GM10248 (cell line): ENCODE measurements at regions not wholly inside any gene's neighbourhood (a gene's known extent, or its start where the extent isn't known, plus 50 kb on each side); places are given as distances from the start of the nearest gene placed in this dataset.

Experiments used
- CTCF ChIA-PET: fragments of 300-600 bp; sonication (Branson Sonifier 250); formaldehyde crosslinking; extraction: SDS; loops from one replicate; lab custom pipeline; 2021; ENCODE audit warnings: antibody characterized with exemption; lab: Yijun Ruan, JAX
- POLR2A ChIA-PET: fragments of 350-650 bp; sonication (Branson Sonifier 250); formaldehyde crosslinking; extraction: SDS; loops from one replicate; lab custom pipeline; 2020; ENCODE audit warnings: antibody characterized with exemption; lab: Yijun Ruan, JAX
- DNase-seq: peaks from one replicate; pipeline ENCODE4 v3.0.0; 2012; ENCODE audit errors: extremely low spot score
- TF ChIP-seq, protein P1 (sequence below): IDR thresholded peaks from 2 replicates; pipeline ENCODE4 v1.5.1; 2012; ENCODE audit warnings: mild to moderate bottlenecking, low read depth; ENCODE audit errors: extremely low read depth, missing control alignments, control extremely low read depth

DNA sequence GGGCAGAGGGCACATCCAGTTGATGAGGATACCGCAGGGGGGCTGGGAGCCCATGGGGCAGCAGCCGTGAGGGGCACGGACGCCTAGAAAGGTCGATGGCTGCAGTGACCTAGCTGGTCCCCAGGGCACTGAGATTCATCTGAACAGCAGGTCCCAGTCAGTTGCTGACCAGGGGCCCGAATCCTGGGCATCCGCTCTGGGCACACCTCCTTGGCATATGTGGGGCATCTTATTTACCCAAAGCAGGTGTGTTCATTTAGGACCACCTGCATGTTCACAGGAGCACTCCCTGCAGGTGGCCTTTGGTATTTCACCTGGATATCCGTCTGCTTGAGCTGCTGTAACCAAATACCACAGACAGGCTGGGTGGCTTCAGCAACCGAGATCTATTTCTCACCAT, 72.0 kb upstream of the ODC1 start:
- CTCF ChIA-PET = no interaction called here

DNA sequence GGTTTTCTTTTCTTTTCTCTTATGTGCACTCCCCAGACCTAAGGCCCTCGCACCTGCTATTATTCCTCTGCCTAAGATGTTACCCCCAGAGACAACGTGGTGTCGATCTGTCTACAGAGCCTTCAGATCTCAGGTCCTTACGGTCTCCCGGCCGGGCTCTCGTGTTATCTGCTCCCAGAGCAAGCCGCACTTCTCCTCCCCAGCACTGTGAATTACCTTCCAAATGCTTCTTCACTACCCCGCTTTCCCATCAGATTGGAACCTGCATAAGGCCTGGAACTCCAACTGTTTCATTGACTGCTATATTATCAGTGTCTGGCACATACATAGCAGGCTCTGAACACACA, 71.2 kb upstream of the ODC1 start:
- ChIA-PET POLR2A (no interaction called here), CTCF (no interaction called here)

More for the DNA sequence above, 72.0 kb upstream of the ODC1 start:
- POLR2A ChIA-PET = no interaction called here
- no peak for DNase-seq
- TF ChIP-seq, protein P1, sequence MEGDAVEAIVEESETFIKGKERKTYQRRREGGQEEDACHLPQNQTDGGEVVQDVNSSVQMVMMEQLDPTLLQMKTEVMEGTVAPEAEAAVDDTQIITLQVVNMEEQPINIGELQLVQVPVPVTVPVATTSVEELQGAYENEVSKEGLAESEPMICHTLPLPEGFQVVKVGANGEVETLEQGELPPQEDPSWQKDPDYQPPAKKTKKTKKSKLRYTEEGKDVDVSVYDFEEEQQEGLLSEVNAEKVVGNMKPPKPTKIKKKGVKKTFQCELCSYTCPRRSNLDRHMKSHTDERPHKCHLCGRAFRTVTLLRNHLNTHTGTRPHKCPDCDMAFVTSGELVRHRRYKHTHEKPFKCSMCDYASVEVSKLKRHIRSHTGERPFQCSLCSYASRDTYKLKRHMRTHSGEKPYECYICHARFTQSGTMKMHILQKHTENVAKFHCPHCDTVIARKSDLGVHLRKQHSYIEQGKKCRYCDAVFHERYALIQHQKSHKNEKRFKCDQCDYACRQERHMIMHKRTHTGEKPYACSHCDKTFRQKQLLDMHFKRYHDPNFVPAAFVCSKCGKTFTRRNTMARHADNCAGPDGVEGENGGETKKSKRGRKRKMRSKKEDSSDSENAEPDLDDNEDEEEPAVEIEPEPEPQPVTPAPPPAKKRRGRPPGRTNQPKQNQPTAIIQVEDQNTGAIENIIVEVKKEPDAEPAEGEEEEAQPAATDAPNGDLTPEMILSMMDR = no peak

DNA sequence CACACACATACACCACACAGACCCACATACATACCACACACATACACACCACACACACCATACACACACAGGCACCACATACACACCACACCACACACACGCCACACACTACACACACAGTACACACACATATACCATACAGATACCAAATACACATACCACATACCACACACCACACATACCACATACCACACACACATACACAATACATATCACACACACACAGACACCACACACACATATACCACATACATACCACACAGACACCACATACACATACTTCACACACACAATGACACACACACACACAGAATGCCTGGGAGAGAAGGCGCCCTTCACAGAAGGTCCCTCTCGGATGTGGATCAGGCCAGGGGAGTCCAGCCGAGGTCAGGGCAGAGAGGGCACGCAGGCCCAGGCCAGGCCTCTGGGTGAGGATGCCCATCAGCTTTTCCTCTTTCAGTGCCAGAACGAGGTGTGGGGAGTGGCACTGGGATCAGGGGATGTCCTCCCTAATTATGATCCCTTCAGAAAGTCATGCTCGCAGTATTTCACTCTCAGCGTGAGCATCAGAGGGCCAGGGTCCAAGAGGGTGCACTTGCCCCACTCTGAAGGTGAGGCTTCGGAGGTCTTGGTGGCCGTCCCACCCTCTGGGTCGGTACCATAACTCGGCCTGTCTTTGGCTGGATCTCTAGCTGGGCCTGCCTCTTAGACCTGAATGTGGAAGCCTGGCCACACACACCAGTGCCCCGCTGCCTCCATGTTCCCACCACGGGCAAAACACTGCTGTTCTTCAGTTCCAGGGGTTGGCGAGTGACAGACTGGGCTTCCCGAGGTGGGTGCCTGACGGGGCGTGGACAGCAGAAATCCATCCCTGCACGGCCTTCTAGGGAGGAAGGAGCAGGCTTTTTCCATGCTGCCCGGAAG, 70.6 kb upstream of the ODC1 start:
- CTCF ChIA-PET = no interaction called here
- TF ChIP-seq, protein P1 = no peak
- DNase-seq = no peak
- POLR2A ChIA-PET = no interaction called here

More for the DNA sequence above, 71.2 kb upstream of the ODC1 start:
- no peak for DNase-seq
- TF ChIP-seq, protein P1 = no peak

DNA sequence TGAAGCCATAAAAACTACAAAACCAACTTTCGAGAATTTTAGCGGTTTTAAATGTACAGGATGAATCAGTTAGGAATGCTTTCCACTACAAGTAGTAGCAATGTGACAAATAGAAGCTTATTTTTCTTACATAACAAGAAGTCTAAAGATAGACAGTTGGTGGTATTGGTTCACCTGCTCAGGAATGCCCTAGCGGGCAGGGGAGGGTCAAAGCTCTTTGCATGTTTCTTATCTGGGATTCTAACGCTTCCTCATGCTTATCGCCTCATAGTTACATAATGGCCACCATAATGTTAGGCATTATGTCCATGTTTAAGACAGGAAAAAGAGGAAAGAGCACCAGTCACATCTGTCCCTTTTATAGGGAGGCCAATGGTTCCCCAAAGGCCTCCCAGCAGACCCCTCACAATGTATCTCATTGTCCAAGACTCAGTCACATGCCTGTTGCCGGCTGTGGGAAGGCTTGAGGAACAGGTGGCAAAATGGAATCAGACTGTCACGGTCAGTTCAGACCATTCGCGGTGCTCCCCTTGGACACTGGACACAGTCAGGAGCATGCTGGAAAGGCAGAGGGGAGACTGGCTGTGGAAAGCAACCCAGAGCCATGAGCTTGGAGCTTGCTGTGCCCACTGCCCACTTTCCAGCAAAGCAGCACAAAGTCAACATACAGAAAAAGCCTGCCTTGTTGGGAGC, 69.4 kb upstream of the ODC1 start:
- CTCF ChIA-PET = interaction anchor here (1.0 kb wide), 1 partner anchor 10 kb away, joined by 3 read pairs; no protein-coding TSS in a partner anchor
- DNase-seq = no peak
- TF ChIP-seq, protein P1 = no peak
- POLR2A ChIA-PET = no interaction called here

DNA sequence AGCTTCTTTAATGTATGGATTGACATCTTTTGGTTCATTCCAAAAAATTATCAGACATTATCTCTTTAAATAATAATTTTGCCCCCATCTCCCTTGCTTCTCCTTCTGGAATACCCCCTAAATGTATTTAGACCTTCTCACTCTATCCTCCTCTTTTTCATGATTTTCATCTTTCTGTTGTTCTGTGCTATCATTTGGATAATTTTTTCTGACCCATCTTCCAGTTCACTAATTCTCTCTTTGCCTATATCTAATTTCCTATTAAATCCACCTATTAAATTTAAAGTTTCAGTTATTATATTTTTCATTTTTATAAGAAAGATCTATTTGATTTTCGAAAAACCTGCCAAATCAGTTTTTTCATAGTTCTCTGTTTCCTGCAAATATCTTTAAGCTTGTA, 67.8 kb upstream of the ODC1 start:
- TF ChIP-seq, protein P1 = no peak
- DNase-seq = no peak
- POLR2A ChIA-PET = no interaction called here
- CTCF ChIA-PET = no interaction called here

DNA sequence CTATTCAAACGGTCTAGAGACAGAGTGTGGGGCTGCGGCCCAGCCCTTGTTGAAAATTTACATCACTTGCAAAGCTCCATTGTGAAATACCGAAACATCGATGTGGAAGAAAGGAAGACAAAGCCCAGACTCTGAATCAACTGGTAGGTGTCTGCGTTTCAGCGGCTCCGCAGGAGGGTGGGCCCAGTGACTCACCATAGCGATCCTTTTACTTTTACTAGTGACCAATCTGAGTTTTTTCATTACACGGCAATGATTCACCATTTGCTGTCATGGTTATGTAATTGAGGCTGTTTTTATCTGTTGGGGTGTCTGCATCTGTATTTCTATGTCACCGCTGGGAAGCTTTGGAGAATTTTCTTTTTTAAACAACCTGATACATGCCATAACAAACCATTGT, 66.6 kb upstream of the ODC1 start:
- TF ChIP-seq, protein P1 = no peak
- DNase-seq = no peak
- POLR2A ChIA-PET = no interaction called here
- CTCF ChIA-PET = no interaction called here
